ENCODE measurements at regions not wholly inside any gene's neighbourhood (a gene's known extent, or its start where the extent isn't known, plus 50 kb on each side); places are given as distances from the start of the nearest gene placed in this dataset.

GRCh38 chr10:30116041-30116491 is 56.7 kb upstream of the JCAD start:
- peak; percentile 9 for TF ChIP-seq EP300 (IDR thresholded peaks at IDR 0.05; ENCODE audit: low read depth)
- TF ChIP-seq POLR2AphosphoS5 (IDR thresholded peaks at IDR 0.05), result peak; percentile 35 to 80 (median 76)
- TF ChIP-seq CTCF (IDR thresholded peaks at IDR 0.05), result no peak
- TF ChIP-seq POLR2A (IDR thresholded peaks at IDR 0.05), result no peak
- H3K4me3 ChIP-seq, result no peak overlapping the region

GRCh38 chr10:30115626-30115940 is 56.2 kb upstream of the JCAD start:
- TF ChIP-seq POLR2AphosphoS5 (IDR thresholded peaks at IDR 0.05) (no peak), CTCF (IDR thresholded peaks at IDR 0.05) (no peak), EP300 (IDR thresholded peaks at IDR 0.05; ENCODE audit: low read depth) (no peak), POLR2A (IDR thresholded peaks at IDR 0.05) (no peak)
- in situ Hi-C loops (cut with MboI; ENCODE audit: low pct_ligation_motif_present in 1 of 4, low pct_unique_long_range_greater_than_20kb in 1 of 4, low sequenced_read_pairs in 3 of 4), result no loop called here
- intact Hi-C loops (cut with DNase I; ENCODE audit: low total_unique reads), result loop anchor here (10.0 kb wide), 1 partner anchor 61 kb away; the partner anchor contains the start of gene JCAD

More at GRCh38 chr10:30116041-30116491, 56.7 kb upstream of the JCAD start:
- Histone ChIP-seq H3K27me3 (no peaks in the 10 kb centered on the region), H3K4me1 (no peaks in the 10 kb centered on the region), H3K9me3 (no peaks in the 10 kb centered on the region), H3K27ac (peak overlapping the region; percentile 22 to 73 (median 62)), H3K36me3 (no peaks in the 10 kb centered on the region)
- DNase-seq, result peak; percentile 16
- intact Hi-C loops (cut with DNase I; ENCODE audit: low total_unique reads) (loop anchor here (10.0 kb wide), 1 partner anchor 61 kb away; the partner anchor contains the start of gene JCAD), in situ Hi-C loops (cut with MboI; ENCODE audit: low pct_ligation_motif_present in 1 of 4, low pct_unique_long_range_greater_than_20kb in 1 of 4, low sequenced_read_pairs in 3 of 4) (no loop called here)
- 29 to 45% methylated on average over 1 to 7 of the region's 7 CpGs for WGBS, 2 donors (ENCODE audit: low coverage in 1 of 2)

GRCh38 chr10:30114881-30115625 is 55.7 kb upstream of the JCAD start:
- WGBS, 2 donors (ENCODE audit: low coverage in 1 of 2), result 45 to 47% methylated on average over 12 to 13 of the region's 13 CpGs

More at GRCh38 chr10:30115626-30115940, 56.2 kb upstream of the JCAD start:
- no peak for DNase-seq
- Histone ChIP-seq H3K36me3 (no peaks in the 10 kb centered on the region), H3K27ac (peak overlapping the region; percentile 22 to 73 (median 62)), H3K4me1 (no peaks in the 10 kb centered on the region), H3K4me3 (peak overlapping the region in 2 of 4 donors; percentile 1 to 9), H3K9me3 (no peaks in the 10 kb centered on the region), H3K27me3 (no peaks in the 10 kb centered on the region)
- WGBS, 2 donors (ENCODE audit: low coverage in 1 of 2), result 47 to 50% methylated on average over 6 of the region's 6 CpGs

GRCh38 chr10:30114401-30114800 is 55.0 kb upstream of the JCAD start:
- TF ChIP-seq CTCF (IDR thresholded peaks at IDR 0.05), result no peak
- no peak for TF ChIP-seq POLR2A (IDR thresholded peaks at IDR 0.05)
- TF ChIP-seq POLR2AphosphoS5 (IDR thresholded peaks at IDR 0.05), result no peak
- no peak for TF ChIP-seq EP300 (IDR thresholded peaks at IDR 0.05; ENCODE audit: low read depth)
- intact Hi-C loops (cut with DNase I; ENCODE audit: low total_unique reads), result loop anchor here (10.0 kb wide), 1 partner anchor 60 kb away; the partner anchor contains the start of gene JCAD
- peak overlapping the region in 1 of 4 donors; percentile 72 for H3K27ac ChIP-seq
- no peaks in the 10 kb centered on the region for H3K9me3 ChIP-seq
- H3K27me3 ChIP-seq, result no peaks in the 10 kb centered on the region
- 78 to 88% methylated on average over 1 of the region's 1 CpG for WGBS, 2 donors (ENCODE audit: low coverage in 1 of 2)
- in situ Hi-C loops (cut with MboI; ENCODE audit: low pct_ligation_motif_present in 1 of 4, low pct_unique_long_range_greater_than_20kb in 1 of 4, low sequenced_read_pairs in 3 of 4), result no loop called here
- no peak overlapping the region for H3K4me3 ChIP-seq
- no peaks in the 10 kb centered on the region for H3K36me3 ChIP-seq
- DNase-seq, result no peak
- H3K4me1 ChIP-seq, result no peaks in the 10 kb centered on the region

More at GRCh38 chr10:30114881-30115625, 55.7 kb upstream of the JCAD start:
- Histone ChIP-seq H3K36me3 (no peaks in the 10 kb centered on the region), H3K27ac (peak overlapping the region; percentile 22 to 73 (median 62)), H3K4me1 (no peaks in the 10 kb centered on the region), H3K9me3 (no peaks in the 10 kb centered on the region), H3K27me3 (no peaks in the 10 kb centered on the region), H3K4me3 (peak overlapping the region in 2 of 4 donors; percentile 1 to 9)
- intact Hi-C loops (cut with DNase I; ENCODE audit: low total_unique reads), result loop anchor here (10.0 kb wide), 1 partner anchor 60 kb away; the partner anchor contains the start of gene JCAD
- TF ChIP-seq POLR2A (IDR thresholded peaks at IDR 0.05), result no peak
- in situ Hi-C loops (cut with MboI; ENCODE audit: low pct_ligation_motif_present in 1 of 4, low pct_unique_long_range_greater_than_20kb in 1 of 4, low sequenced_read_pairs in 3 of 4), result no loop called here
- no peak for DNase-seq

All from transverse colon (tissue), 4 donors.